SU-DHL-6 (cell line): ENCODE measurements at regions not wholly inside any gene's neighbourhood (a gene's known extent, or its start where the extent isn't known, plus 50 kb on each side); places are given as distances from the start of the nearest gene placed in this dataset.

Experiments used
- H2AFZ ChIP-seq: fragments of 200-600 bp; sonication (generic); 2 replicates; pipeline ENCODE4 v1.6.1; 2014; ENCODE audit warnings: low read depth, mild to moderate bottlenecking, moderate library complexity, mixed read lengths, antibody characterized with exemption, low read length; ENCODE audit not compliant: severe bottlenecking
- H3F3A ChIP-seq: fragments of 200-600 bp; shearing (Covaris generic); 2 replicates; pipeline ENCODE4 v1.6.0; 2016; ENCODE audit warnings: antibody characterized with exemption, mild to moderate bottlenecking; ENCODE audit not compliant: insufficient read depth
- H3K27ac ChIP-seq: fragments of 200-600 bp; sonication (generic); 2 replicates; pipeline ENCODE4 v1.5.1; 2016; ENCODE audit warnings: low read depth, mild to moderate bottlenecking, low read length, moderate library complexity, mixed read lengths
- H3K27me3 ChIP-seq: fragments of 200-600 bp; sonication (generic), shearing (Covaris generic); 2 replicates; pipeline ENCODE4 v1.6.0; 2014; ENCODE audit warnings: mild to moderate bottlenecking, low read length
- H3K36me3 ChIP-seq: fragments of 200-600 bp; sonication (generic); 2 replicates; pipeline ENCODE4 v1.6.1; 2014; ENCODE audit warnings: mild to moderate bottlenecking, low read length, mixed read lengths
- H3K4me2 ChIP-seq: fragments of 300-600, 200-600 bp; shearing (Covaris generic), sonication (generic); 2 replicates; pipeline ENCODE4 v1.6.0; 2014; ENCODE audit warnings: low read length, low read depth, mild to moderate bottlenecking; ENCODE audit not compliant: poor library complexity, severe bottlenecking
- H3K4me3 ChIP-seq: fragments of 200-600 bp; sonication (generic); 2 replicates; pipeline ENCODE4 v1.5.1; 2014; ENCODE audit warnings: antibody characterized with exemption, low read length, mild to moderate bottlenecking, mixed read lengths; ENCODE audit not compliant: insufficient read depth, poor library complexity, severe bottlenecking
- H3K79me2 ChIP-seq: fragments of 200-600 bp; sonication (generic); 2 replicates; pipeline ENCODE4 v1.6.1; 2014; ENCODE audit warnings: mild to moderate bottlenecking, low read length, moderate library complexity; ENCODE audit not compliant: insufficient read depth
- H3K9ac ChIP-seq: fragments of 200-600 bp; sonication (generic); 2 replicates; pipeline ENCODE4 v1.7.0; 2014; ENCODE audit warnings: mild to moderate bottlenecking, low read length
- H3K9me2 ChIP-seq: fragments of 200-600 bp; sonication (generic); replicated peaks from 2 replicates; pipeline ENCODE4 v1.6.1; 2014; ENCODE audit warnings: low read length; ENCODE audit not compliant: insufficient read depth
- H3K9me3 ChIP-seq: fragments of 200-600 bp; sonication (generic); 2 replicates; pipeline ENCODE4 v1.6.1; 2014; ENCODE audit warnings: low read length, mixed read lengths; ENCODE audit not compliant: insufficient read depth
- H4K20me1 ChIP-seq: fragments of 200-600 bp; sonication (generic); 2 replicates; pipeline ENCODE4 v1.6.1; 2014; ENCODE audit warnings: low read depth, mild to moderate bottlenecking, antibody characterized with exemption, low read length, moderate library complexity, mixed read lengths
- CTCF ChIP-seq: fragments of 200-600 bp; sonication (generic); IDR thresholded peaks from one replicate; pipeline ENCODE4 v1.5.1; 2017; ENCODE audit warnings: antibody characterized with exemption, mild to moderate bottlenecking, low read length, moderate library complexity; ENCODE audit not compliant: insufficient read depth, poor library complexity, severe bottlenecking
- EZH2phosphoT487 ChIP-seq: fragments of 200-600 bp; sonication (generic), shearing (Covaris generic); conservative IDR thresholded peaks from 2 replicates; pipeline ENCODE4 v1.6.1; 2018; ENCODE audit warnings: mild to moderate bottlenecking, antibody characterized with exemption, low read length, moderate library complexity, mixed read lengths

- no peaks in the 10 kb centered on the region for H3K79me2 ChIP-seq
- H3K27me3 ChIP-seq = no peaks in the 10 kb centered on the region
- H3K4me3 ChIP-seq = no peak overlapping the region
- no peaks in the 10 kb centered on the region for H4K20me1 ChIP-seq
- H3K9ac ChIP-seq = no peak overlapping the region
- H3K27ac ChIP-seq = no peak overlapping the region
- no peaks in the 10 kb centered on the region for H3K9me3 ChIP-seq
- no peak overlapping the region for H2AFZ ChIP-seq
- TF ChIP-seq EZH2phosphoT487 (no peak), CTCF (no peak)
- H3K36me3 ChIP-seq = no peaks in the 10 kb centered on the region
- no peak overlapping the region for H3K4me2 ChIP-seq
- H3F3A ChIP-seq = no peaks in the 10 kb centered on the region
- H3K9me2 ChIP-seq = no peaks in the 10 kb centered on the region
These were observed 75.5 kb downstream of the MRPL46 start for GRCh38 chr15:88391700-88392099.

GRCh38 chr15:88391006-88391405 lies 76.2 kb downstream of the MRPL46 start:
- Histone ChIP-seq H3K27ac (no peak overlapping the region), H3K9me3 (no peaks in the 10 kb centered on the region), H3K4me3 (no peak overlapping the region), H3K4me2 (no peak overlapping the region), H3K36me3 (no peaks in the 10 kb centered on the region), H3K79me2 (no peaks in the 10 kb centered on the region), H3F3A (no peaks in the 10 kb centered on the region), H4K20me1 (no peaks in the 10 kb centered on the region), H3K27me3 (no peaks in the 10 kb centered on the region), H3K9me2 (no peaks in the 10 kb centered on the region), H2AFZ (no peak overlapping the region), H3K9ac (no peak overlapping the region)
- no peak for TF ChIP-seq EZH2phosphoT487
- no peak for TF ChIP-seq CTCF

GRCh38 chr15:88390164-88390901 lies 76.9 kb downstream of the MRPL46 start:
- Histone ChIP-seq H3K79me2 (no peaks in the 10 kb centered on the region), H3K9ac (no peak overlapping the region), H3K27me3 (no peaks in the 10 kb centered on the region), H2AFZ (no peak overlapping the region), H3K9me3 (no peaks in the 10 kb centered on the region), H3K9me2 (no peaks in the 10 kb centered on the region), H3K4me3 (no peak overlapping the region), H4K20me1 (no peaks in the 10 kb centered on the region), H3K36me3 (no peaks in the 10 kb centered on the region), H3K4me2 (no peak overlapping the region), H3F3A (no peaks in the 10 kb centered on the region), H3K27ac (no peak overlapping the region)
- no peak for TF ChIP-seq CTCF
- no peak for TF ChIP-seq EZH2phosphoT487
